ENCODE measurements at regions not wholly inside any gene's neighbourhood (a gene's known extent, or its start where the extent isn't known, plus 50 kb on each side); places are given as distances from the start of the nearest gene placed in this dataset.

DNA sequence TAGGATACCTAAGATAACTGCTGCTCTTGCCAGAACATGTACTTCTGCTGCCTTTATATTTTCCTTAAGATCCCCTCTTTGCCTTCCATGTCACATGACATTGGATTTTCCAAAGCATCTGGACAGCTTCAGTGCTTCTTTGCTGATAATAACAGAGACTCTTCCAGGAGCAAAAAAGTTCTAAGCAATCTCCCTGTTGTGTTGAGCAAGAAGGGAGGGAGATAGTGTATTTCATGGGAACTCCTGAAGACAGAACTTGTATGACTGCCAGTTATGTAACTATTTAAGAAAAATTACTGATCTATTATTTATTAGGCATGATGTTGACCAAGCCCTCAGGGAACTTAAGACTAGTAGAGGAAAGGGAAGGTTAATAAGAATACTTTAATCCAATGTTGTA, 454.7 kb downstream of the SPATA31D1 start:
- no peak overlapping the region for H3K4me3 ChIP-seq
- no peak overlapping the region for H3K27ac ChIP-seq
- H3K36me3 ChIP-seq: no peaks in the 10 kb centered on the region
- intact Hi-C loops (cut with DNase I): no loop called here
- H3K4me1 ChIP-seq: no peaks in the 10 kb centered on the region
- ATAC-seq: no peak
- H3K9me3 ChIP-seq: peaks cover 0 to 57% (median 20%) of the 10 kb centered on the region in 11 donors
- DNase-seq: no peak
- H3K27me3 ChIP-seq: no peaks in the 10 kb centered on the region
- TF ChIP-seq CTCF (IDR thresholded peaks at IDR 0.05): no peak

DNA sequence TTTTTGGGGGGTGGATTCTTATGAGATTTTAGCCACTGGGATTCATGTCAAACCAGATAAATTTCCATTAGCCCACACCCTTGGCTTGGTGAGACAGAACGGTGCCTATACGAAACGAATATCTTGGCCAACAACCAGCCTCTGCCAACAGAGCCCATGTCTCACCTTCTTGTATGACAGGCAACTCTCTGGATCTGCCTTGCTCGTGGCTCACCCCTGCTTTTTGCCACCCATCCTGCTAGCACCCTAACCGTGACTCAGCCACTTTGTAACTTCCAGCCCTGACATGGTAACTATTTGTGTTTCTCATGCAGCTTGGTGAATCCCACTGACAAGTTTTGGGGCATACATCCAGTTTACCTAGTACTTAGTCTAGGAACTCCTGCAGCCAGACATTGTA, 457.0 kb downstream of the SPATA31D1 start:
- intact Hi-C loops (cut with DNase I): no loop called here
- 84 to 91% methylated on average over 5 of the region's 5 CpGs for WGBS, 2 donors
- Histone ChIP-seq H3K27ac (no peak overlapping the region), H3K27me3 (no peaks in the 10 kb centered on the region), H3K4me3 (no peak overlapping the region), H3K36me3 (no peaks in the 10 kb centered on the region), H3K9me3 (peaks cover 0 to 53% (median 19%) of the 10 kb centered on the region in 11 donors), H3K4me1 (no peaks in the 10 kb centered on the region)
- TF ChIP-seq CTCF (IDR thresholded peaks at IDR 0.05): no peak
- DNase-seq (no peak), ATAC-seq (no peak)

DNA sequence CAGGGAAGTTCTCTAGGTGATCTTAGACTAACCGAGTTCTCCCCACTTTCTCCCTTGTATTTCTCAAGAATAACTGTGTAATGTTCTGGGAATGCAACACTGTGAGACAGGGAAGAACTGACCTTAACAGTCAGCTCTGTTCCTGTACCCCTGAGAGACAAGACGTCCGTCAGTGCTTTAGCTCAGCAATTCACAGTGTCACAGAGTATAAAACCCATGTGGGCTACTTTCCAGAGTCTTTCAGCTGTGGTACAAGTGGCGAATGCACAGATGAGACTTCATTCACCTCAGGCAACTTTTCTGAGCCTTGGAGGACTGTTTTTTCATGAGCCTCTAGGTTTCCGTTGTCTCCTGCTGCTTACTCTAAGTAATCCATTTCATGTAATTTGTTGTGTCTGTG, 458.8 kb downstream of the SPATA31D1 start:
- DNase-seq (no peak), ATAC-seq (no peak)
- Histone ChIP-seq H3K4me1 (no peaks in the 10 kb centered on the region), H3K36me3 (no peaks in the 10 kb centered on the region), H3K9me3 (peaks cover 0 to 43% (median 25%) of the 10 kb centered on the region in 11 donors), H3K27me3 (no peaks in the 10 kb centered on the region), H3K27ac (no peak overlapping the region), H3K4me3 (no peak overlapping the region)
- no peak for TF ChIP-seq CTCF (IDR thresholded peaks at IDR 0.05)
- WGBS, 2 donors: 90% methylated on average over 5 of the region's 5 CpGs
- intact Hi-C loops (cut with DNase I): no loop called here

- no peaks in the 10 kb centered on the region for H3K36me3 ChIP-seq
- no peaks in the 10 kb centered on the region for H3K27me3 ChIP-seq
- no peaks in the 10 kb centered on the region for H3K4me1 ChIP-seq
- no peak for TF ChIP-seq CTCF (IDR thresholded peaks at IDR 0.05)
- H3K27ac ChIP-seq: no peak overlapping the region
- intact Hi-C loops (cut with DNase I): no loop called here
- H3K9me3 ChIP-seq: peaks cover 0 to 48% (median 26%) of the 10 kb centered on the region in 11 donors
- H3K4me3 ChIP-seq: no peak overlapping the region
- ATAC-seq (no peak), DNase-seq (no peak)
Measured at GRCh38 chr9:82449986-82450385, 461.4 kb downstream of the SPATA31D1 start.

Data from heart right ventricle (tissue), 16 donors.